OCI-LY1 (cell line): ENCODE measurements at regions not wholly inside any gene's neighbourhood (a gene's known extent, or its start where the extent isn't known, plus 50 kb on each side); places are given as distances from the start of the nearest gene placed in this dataset.

Source experiments
- EZH2 ChIP-seq: fragments of 200-600 bp; sonication (generic), shearing (Covaris generic); IDR thresholded peaks from 2 replicates; pipeline ENCODE4 v1.8.0; 2017; ENCODE audit warnings: borderline replicate concordance, mixed run types, mild to moderate bottlenecking, antibody characterized with exemption, low read length, moderate library complexity, mixed read lengths
- TF ChIP-seq, protein P1 (sequence below): fragments of 200-600 bp; sonication (generic), shearing (Covaris generic); IDR thresholded peaks from 2 replicates; pipeline ENCODE4 v1.5.1; 2017; ENCODE audit warnings: mild to moderate bottlenecking, antibody characterized with exemption, low read length, moderate library complexity, mixed read lengths

DNA sequence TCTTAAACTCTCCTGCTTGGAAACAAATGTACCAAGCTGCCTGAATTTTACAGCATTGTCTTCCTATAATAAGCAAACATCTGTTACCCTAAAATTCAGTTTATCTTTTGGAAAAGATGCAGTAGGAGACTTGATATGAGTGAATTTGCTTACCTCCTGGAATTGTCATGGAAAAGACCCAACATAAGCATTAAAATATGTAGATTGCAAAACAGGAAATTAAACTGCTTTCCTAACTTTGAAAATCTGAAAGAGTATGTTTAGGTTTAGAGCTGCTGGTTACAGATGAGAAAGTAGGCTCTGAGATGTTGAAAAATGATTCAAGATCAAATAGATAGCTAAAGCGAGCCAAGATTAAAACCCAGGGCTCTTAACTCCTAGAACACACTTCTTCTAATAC, 316.5 kb downstream of the SOX11 start:
- TF ChIP-seq, protein P1, sequence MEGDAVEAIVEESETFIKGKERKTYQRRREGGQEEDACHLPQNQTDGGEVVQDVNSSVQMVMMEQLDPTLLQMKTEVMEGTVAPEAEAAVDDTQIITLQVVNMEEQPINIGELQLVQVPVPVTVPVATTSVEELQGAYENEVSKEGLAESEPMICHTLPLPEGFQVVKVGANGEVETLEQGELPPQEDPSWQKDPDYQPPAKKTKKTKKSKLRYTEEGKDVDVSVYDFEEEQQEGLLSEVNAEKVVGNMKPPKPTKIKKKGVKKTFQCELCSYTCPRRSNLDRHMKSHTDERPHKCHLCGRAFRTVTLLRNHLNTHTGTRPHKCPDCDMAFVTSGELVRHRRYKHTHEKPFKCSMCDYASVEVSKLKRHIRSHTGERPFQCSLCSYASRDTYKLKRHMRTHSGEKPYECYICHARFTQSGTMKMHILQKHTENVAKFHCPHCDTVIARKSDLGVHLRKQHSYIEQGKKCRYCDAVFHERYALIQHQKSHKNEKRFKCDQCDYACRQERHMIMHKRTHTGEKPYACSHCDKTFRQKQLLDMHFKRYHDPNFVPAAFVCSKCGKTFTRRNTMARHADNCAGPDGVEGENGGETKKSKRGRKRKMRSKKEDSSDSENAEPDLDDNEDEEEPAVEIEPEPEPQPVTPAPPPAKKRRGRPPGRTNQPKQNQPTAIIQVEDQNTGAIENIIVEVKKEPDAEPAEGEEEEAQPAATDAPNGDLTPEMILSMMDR: no peak
- no peak for TF ChIP-seq EZH2
